Caco-2 (cell line): ENCODE measurements at regions not wholly inside any gene's neighbourhood (a gene's known extent, or its start where the extent isn't known, plus 50 kb on each side); places are given as distances from the start of the nearest gene placed in this dataset.
"Not testable (repeated sequence)": the region's sequence is repeated elsewhere in the genome, so short reads cannot be mapped to it uniquely, and the experiment has no call there.

Experiments
- BruUV-seq: library from RNA; stranded (reverse); fragments of 400-500 nt; replicated peaks from 2 replicates; lab custom pipeline; 2021; lab: Mats Ljungman, UMichigan
- CTCF ChIA-PET: fragments of 300-600 bp; sonication (Branson Sonifier 250); formaldehyde crosslinking; loops from one replicate; lab custom pipeline; 2022; ENCODE audit warnings: antibody characterized with exemption; lab: Charles Lee
- POLR2A ChIA-PET: fragments of 300-600 bp; sonication (Branson Sonifier 250); formaldehyde crosslinking; loops from one replicate; lab custom pipeline; 2022; ENCODE audit warnings: antibody characterized with exemption; lab: Charles Lee
- DNase-seq, 2 experiments: peaks; one replicate each; pipeline versions ENCODE4 v3.0.0 to v3.0.0-alpha.2; 2020 to 2022
- H3K27me3 ChIP-seq: replicated peaks from 2 replicates; pipeline ENCODE4 v1.6.0; 2011; ENCODE audit warnings: low read length; ENCODE audit not compliant: control insufficient read depth, insufficient read depth
- H3K36me3 ChIP-seq: 2 replicates; pipeline ENCODE4 v1.5.1; 2011; ENCODE audit warnings: low read length; ENCODE audit not compliant: control insufficient read depth, insufficient read depth
- H3K4me1 ChIP-seq: fragments of 250-450 bp; sonication (Bioruptor Pico); 2 replicates; pipeline ENCODE4 v1.5.1; 2020; ENCODE audit warnings: mild to moderate bottlenecking
- H3K4me3 ChIP-seq: 2 replicates; pipeline ENCODE4 v1.5.1; 2011; ENCODE audit warnings: low read depth, mild to moderate bottlenecking, control low read depth, low read length
- H3K9me3 ChIP-seq: fragments of 250-450 bp; sonication (Bioruptor Pico); 2 replicates; pipeline ENCODE4 v1.5.1; 2020; ENCODE audit warnings: mild to moderate bottlenecking, moderate library complexity
- H3K27ac Mint-ChIP-seq: one replicate; pipeline ENCODE4 v1.8.0; 2022; ENCODE audit warnings: mixed read lengths; ENCODE audit not compliant: unreplicated experiment
- H3K27me3 Mint-ChIP-seq: one replicate; pipeline ENCODE4 v1.8.0; 2022; ENCODE audit warnings: mixed read lengths; ENCODE audit not compliant: insufficient read depth, unreplicated experiment
- H3K36me3 Mint-ChIP-seq: one replicate; pipeline ENCODE4 v1.8.0; 2022; ENCODE audit warnings: mild to moderate bottlenecking, mixed read lengths; ENCODE audit not compliant: insufficient read depth, unreplicated experiment
- H3K4me1 Mint-ChIP-seq: one replicate; pipeline ENCODE4 v1.8.0; 2022; ENCODE audit warnings: low read depth, mixed read lengths; ENCODE audit not compliant: unreplicated experiment
- H3K4me3 Mint-ChIP-seq: one replicate; pipeline ENCODE4 v1.8.0; 2022; ENCODE audit warnings: mild to moderate bottlenecking, moderate library complexity, mixed read lengths; ENCODE audit not compliant: unreplicated experiment
- H3K9me3 Mint-ChIP-seq: one replicate; pipeline ENCODE4 v1.8.0; 2022; ENCODE audit warnings: mixed read lengths; ENCODE audit not compliant: unreplicated experiment
- intact Hi-C: fragments of 100-400 bp; cut with micrococcal nuclease; formaldehyde crosslinking; loops from one replicate; pipeline ENCODE4 v1.10.0; 2022; ENCODE audit not compliant: unreplicated experiment
- TF ChIP-seq, protein P1 (sequence below), 2 experiments: fragments of 200-600 bp in 1 of 2; IDR thresholded peaks; 1 replicate in 1 of 2; 2 replicates in 1 of 2; pipeline versions ENCODE4 v1.5.1 to v1.8.0; 2011 to 2022; ENCODE audit warnings: antibody characterized with exemption in 1 of 2, control low read depth in 1 of 2, inconsistent platforms in 1 of 2, low read depth in 1 of 2, low read length in 1 of 2, mild to moderate bottlenecking in 1 of 2, moderate library complexity in 1 of 2; ENCODE audit not compliant: insufficient read depth in 1 of 2, severe bottlenecking in 1 of 2, unreplicated experiment in 1 of 2

DNA sequence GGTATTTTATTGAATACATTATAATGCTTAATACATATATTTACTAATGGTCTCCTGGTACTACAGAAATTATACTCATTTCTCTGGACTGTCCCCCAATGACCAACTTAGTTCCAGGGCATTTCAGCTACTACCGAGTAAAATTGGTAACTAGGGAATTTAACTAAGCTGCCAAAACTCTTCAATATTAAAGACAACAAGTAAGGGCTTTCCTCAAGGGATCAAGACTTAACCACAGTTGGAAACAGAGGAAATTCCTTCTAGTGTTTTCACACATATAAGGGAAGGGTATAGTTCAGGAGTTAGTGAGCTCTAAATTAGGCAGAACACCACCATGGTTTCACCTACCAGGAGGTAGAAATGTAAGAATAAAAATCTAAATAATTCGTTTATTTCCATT, 357.4 kb downstream of the TBL1XR1 start:
- Mint-ChIP-seq H3K36me3 (no peaks in the 10 kb centered on the region), H3K27ac (no peak overlapping the region), H3K9me3 (no peaks in the 10 kb centered on the region), H3K4me3 (no peak overlapping the region), H3K27me3 (no peaks in the 10 kb centered on the region), H3K4me1 (no peaks in the 10 kb centered on the region)
- Histone ChIP-seq H3K4me1 (no peaks in the 10 kb centered on the region), H3K4me3 (no peak overlapping the region), H3K36me3 (no peaks in the 10 kb centered on the region), H3K27me3 (no peaks in the 10 kb centered on the region), H3K9me3 (no peaks in the 10 kb centered on the region)
- BruUV-seq, result no TSS peak
- DNase-seq, result no peak
- CTCF ChIA-PET, result interaction anchor here (0.7 kb wide), 1 partner anchor 80 kb away, joined by 5 read pairs; no protein-coding TSS in a partner anchor
- POLR2A ChIA-PET, result no interaction called here
- TF ChIP-seq, protein P1, sequence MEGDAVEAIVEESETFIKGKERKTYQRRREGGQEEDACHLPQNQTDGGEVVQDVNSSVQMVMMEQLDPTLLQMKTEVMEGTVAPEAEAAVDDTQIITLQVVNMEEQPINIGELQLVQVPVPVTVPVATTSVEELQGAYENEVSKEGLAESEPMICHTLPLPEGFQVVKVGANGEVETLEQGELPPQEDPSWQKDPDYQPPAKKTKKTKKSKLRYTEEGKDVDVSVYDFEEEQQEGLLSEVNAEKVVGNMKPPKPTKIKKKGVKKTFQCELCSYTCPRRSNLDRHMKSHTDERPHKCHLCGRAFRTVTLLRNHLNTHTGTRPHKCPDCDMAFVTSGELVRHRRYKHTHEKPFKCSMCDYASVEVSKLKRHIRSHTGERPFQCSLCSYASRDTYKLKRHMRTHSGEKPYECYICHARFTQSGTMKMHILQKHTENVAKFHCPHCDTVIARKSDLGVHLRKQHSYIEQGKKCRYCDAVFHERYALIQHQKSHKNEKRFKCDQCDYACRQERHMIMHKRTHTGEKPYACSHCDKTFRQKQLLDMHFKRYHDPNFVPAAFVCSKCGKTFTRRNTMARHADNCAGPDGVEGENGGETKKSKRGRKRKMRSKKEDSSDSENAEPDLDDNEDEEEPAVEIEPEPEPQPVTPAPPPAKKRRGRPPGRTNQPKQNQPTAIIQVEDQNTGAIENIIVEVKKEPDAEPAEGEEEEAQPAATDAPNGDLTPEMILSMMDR (IDR thresholded peaks at IDR 0.05; ENCODE audit: insufficient read depth in 1 of 2, low read depth in 1 of 2, low read length in 1 of 2, severe bottlenecking in 1 of 2, unreplicated experiment in 1 of 2), result no peak
- intact Hi-C loops, result no loop called here

DNA sequence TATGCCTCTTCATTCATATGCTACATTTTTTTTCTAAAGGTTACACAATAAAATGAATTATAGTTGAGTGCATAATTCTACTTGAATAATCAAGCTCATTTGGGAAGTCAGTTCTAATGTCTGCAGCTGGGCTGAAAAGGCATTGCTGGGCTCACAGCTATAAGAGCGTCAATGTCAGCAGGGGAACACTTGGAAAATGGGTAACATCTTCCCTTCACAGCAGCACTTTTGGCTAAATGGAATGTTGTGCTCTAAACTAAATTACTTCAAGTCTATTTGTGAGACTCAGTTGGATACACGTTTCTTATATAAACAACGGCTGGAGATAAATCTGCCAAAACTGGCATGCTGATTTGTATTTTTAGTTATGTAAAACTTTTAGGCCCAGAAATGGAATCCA, 357.8 kb downstream of the TBL1XR1 start:
- H3K4me1 ChIP-seq, result no peaks in the 10 kb centered on the region

DNA sequence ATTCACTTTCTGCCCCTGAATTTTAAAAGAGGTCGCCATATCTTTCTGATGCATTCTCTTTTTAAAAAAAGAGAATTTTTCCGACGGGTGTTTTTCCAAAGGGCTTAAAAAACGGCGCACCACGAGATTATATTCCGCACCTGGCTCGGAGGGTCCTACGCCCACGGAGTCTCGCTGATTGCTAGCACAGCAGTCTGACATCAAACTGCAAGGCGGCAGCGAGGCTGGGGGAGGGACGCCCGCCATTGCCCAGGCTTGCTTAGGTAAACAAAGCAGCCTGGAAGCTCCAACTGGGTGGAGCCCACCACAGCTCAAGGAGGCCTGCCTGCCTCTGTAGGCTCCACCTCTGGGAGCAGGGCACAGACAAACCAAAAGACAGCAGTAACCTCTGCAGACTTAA, 370.0 kb downstream of the TBL1XR1 start:
- not testable (repeated sequence) for H3K27me3 Mint-ChIP-seq, H3K27ac Mint-ChIP-seq

More for the DNA sequence above, 357.8 kb downstream of the TBL1XR1 start:
- no peaks in the 10 kb centered on the region for H3K9me3 ChIP-seq
- CTCF ChIA-PET, result interaction anchor here (0.7 kb wide), 1 partner anchor 80 kb away, joined by 5 read pairs; no protein-coding TSS in a partner anchor
- POLR2A ChIA-PET, result no interaction called here
- no peak overlapping the region for H3K4me3 Mint-ChIP-seq
- H3K4me1 Mint-ChIP-seq, result no peaks in the 10 kb centered on the region
- H3K27me3 Mint-ChIP-seq, result no peaks in the 10 kb centered on the region
- no TSS peak for BruUV-seq
- H3K4me3 ChIP-seq, result no peak overlapping the region
- H3K36me3 Mint-ChIP-seq, result no peaks in the 10 kb centered on the region
- H3K9me3 Mint-ChIP-seq, result no peaks in the 10 kb centered on the region
- no peaks in the 10 kb centered on the region for H3K36me3 ChIP-seq
- H3K27me3 ChIP-seq, result no peaks in the 10 kb centered on the region
- TF ChIP-seq, protein P1 (IDR thresholded peaks at IDR 0.05; ENCODE audit: insufficient read depth in 1 of 2, low read depth in 1 of 2, low read length in 1 of 2, severe bottlenecking in 1 of 2, unreplicated experiment in 1 of 2), result no peak
- no peak overlapping the region for H3K27ac Mint-ChIP-seq
- intact Hi-C loops, result no loop called here
- no peak for DNase-seq

DNA sequence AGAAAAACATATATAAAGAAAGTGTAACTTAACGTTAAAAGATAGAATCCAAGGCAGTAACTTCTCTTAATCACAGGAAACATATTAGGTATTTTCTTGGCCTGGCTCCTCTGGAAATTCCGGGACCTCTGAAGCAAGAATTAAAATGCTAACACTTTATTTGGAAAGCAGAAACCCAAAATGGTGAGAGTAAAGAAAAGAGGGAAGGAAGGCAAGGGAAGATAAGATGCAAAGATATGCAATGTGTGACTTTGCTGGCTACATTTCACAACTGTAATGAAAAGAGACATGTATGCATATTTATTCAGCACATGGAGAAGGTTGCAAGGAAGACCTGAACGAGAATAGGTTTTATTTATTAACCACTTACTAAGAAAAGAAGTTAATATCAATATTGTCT, 372.5 kb downstream of the TBL1XR1 start:
- H3K4me1 Mint-ChIP-seq, result no peaks in the 10 kb centered on the region
- Histone ChIP-seq H3K9me3 (no peaks in the 10 kb centered on the region), H3K27me3 (no peaks in the 10 kb centered on the region), H3K4me3 (no peak overlapping the region), H3K4me1 (no peaks in the 10 kb centered on the region), H3K36me3 (no peaks in the 10 kb centered on the region)
- H3K4me3 Mint-ChIP-seq, result no peak overlapping the region
- POLR2A ChIA-PET, result no interaction called here
- H3K9me3 Mint-ChIP-seq, result no peaks in the 10 kb centered on the region
- H3K36me3 Mint-ChIP-seq, result no peaks in the 10 kb centered on the region
- intact Hi-C loops, result no loop called here
- no peak overlapping the region for H3K27ac Mint-ChIP-seq
- BruUV-seq, result no TSS peak
- CTCF ChIA-PET, result no interaction called here
- H3K27me3 Mint-ChIP-seq, result no peaks in the 10 kb centered on the region
- TF ChIP-seq, protein P1 (IDR thresholded peaks at IDR 0.05; ENCODE audit: insufficient read depth in 1 of 2, low read depth in 1 of 2, low read length in 1 of 2, severe bottlenecking in 1 of 2, unreplicated experiment in 1 of 2), result no peak
- DNase-seq, result no peak

More for the DNA sequence above, 370.0 kb downstream of the TBL1XR1 start:
- H3K36me3 ChIP-seq, CTCF ChIA-PET, H3K4me3 ChIP-seq, H3K4me3 Mint-ChIP-seq, H3K27me3 ChIP-seq, POLR2A ChIA-PET, H3K4me1 ChIP-seq, H3K9me3 ChIP-seq, DNase-seq, H3K36me3 Mint-ChIP-seq, H3K4me1 Mint-ChIP-seq, H3K9me3 Mint-ChIP-seq, intact Hi-C loops, BruUV-seq: not testable (repeated sequence)
